HepG2 (cell line): ENCODE measurements at regions not wholly inside any gene's neighbourhood (a gene's known extent, or its start where the extent isn't known, plus 50 kb on each side); places are given as distances from the start of the nearest gene placed in this dataset.

Experiments used
- ATAC-seq: fragments of 200-7000 bp; cut with Tn5 transposase; 3 replicates; pipeline ENCODE4 v1.9.1; 2020; ENCODE audit warnings: mild to moderate bottlenecking, moderate library complexity
- BruUV-seq: library from RNA; stranded (reverse); fragments of 400-500 nt; replicated peaks from 2 replicates; lab custom pipeline; 2021; lab: Mats Ljungman, UMichigan
- CTCF ChIA-PET: fragments of 300-600 bp; formaldehyde crosslinking; extraction: SDS; loops from one replicate; lab custom pipeline; 2021; ENCODE audit warnings: low total read pairs, inconsistent platforms, low intra/inter-chr PET ratio; lab: Yijun Ruan, JAX
- POLR2A ChIA-PET: fragments of 350-600 bp; sonication (Branson Sonifier 250); formaldehyde crosslinking; loops from one replicate; lab custom pipeline; 2020; ENCODE audit warnings: antibody characterized with exemption, inconsistent platforms; lab: Yijun Ruan, JAX
- DNase-seq: peaks from one replicate; pipeline ENCODE4 v3.0.0-alpha.2; 2015; ENCODE audit warnings: low spot score
- FAIRE-seq: peaks from 3 replicates; lab custom pipeline; 2011; peaks lifted over from hg19 to GRCh38; lab: Jason Lieb, UNC
- H2AFZ ChIP-seq: one replicate; pipeline ENCODE4 v1.6.1; 2011; ENCODE audit warnings: low read length, inconsistent platforms
- H3K27ac ChIP-seq: fragments of 300-600 bp; 3 replicates; pipeline ENCODE4 v1.8.0; 2011; ENCODE audit warnings: mixed run types, mild to moderate bottlenecking, mixed read lengths, low read length, inconsistent platforms; ENCODE audit not compliant: insufficient read depth; ENCODE audit errors: extremely low read length
- H3K27me3 ChIP-seq, 2 experiments: fragments of 200-600 bp in 1 of 2; 2 replicates in 1 of 2; 3 replicates in 1 of 2; pipeline versions ENCODE4 v1.6.0 to v1.8.0; 2011; ENCODE audit warnings: low read length in 2 of 2, mild to moderate bottlenecking in 2 of 2, moderate library complexity in 2 of 2, inconsistent platforms in 1 of 2; ENCODE audit not compliant: insufficient read depth in 2 of 2, control insufficient read depth in 1 of 2
- H3K36me3 ChIP-seq, 2 experiments: fragments of 200-600 bp in 1 of 2; replicated peaks in 1 of 2; 2 replicates in 1 of 2; 3 replicates in 1 of 2; pipeline versions ENCODE4 v1.5.1 to v1.8.0; 2011; ENCODE audit warnings: low read length in 2 of 2, inconsistent platforms in 1 of 2; ENCODE audit not compliant: insufficient read depth in 2 of 2, control insufficient read depth in 1 of 2
- H3K4me1 ChIP-seq: 2 replicates; pipeline ENCODE4 v1.5.1; 2012; ENCODE audit warnings: low read length, inconsistent platforms; ENCODE audit not compliant: insufficient read depth
- H3K4me2 ChIP-seq: 2 replicates; pipeline ENCODE4 v1.6.0; 2011; ENCODE audit warnings: low read depth, low read length, inconsistent platforms
- H3K4me3 ChIP-seq, 3 experiments: fragments of 200-600 bp in 1 of 3; sonication (generic), shearing (Covaris generic) in 1 of 3; replicated peaks in 1 of 3; 2 replicates each; pipeline ENCODE4 v1.5.1; 2011 to 2016; ENCODE audit warnings: low read length in 3 of 3, inconsistent platforms in 2 of 3, low read depth in 2 of 3, mild to moderate bottlenecking in 2 of 3, control low read depth in 1 of 3, mixed read lengths in 1 of 3; ENCODE audit not compliant: insufficient read depth in 1 of 3
- H3K79me2 ChIP-seq: one replicate; pipeline ENCODE4 v1.6.1; 2011; ENCODE audit warnings: low read length, inconsistent platforms; ENCODE audit not compliant: insufficient read depth
- H3K9ac ChIP-seq: 2 replicates; pipeline ENCODE4 v1.6.0; 2011; ENCODE audit warnings: mild to moderate bottlenecking, low read depth, low read length, inconsistent platforms; ENCODE audit not compliant: insufficient read depth
- H3K9me3 ChIP-seq: 2 replicates; pipeline ENCODE4 v1.5.1; 2012; ENCODE audit warnings: mild to moderate bottlenecking, low read length
- H4K20me1 ChIP-seq: 2 replicates; pipeline ENCODE4 v1.6.0; 2011; ENCODE audit warnings: inconsistent platforms, mild to moderate bottlenecking, low read length, moderate library complexity; ENCODE audit not compliant: insufficient read depth
- CEBPZ ChIP-seq: IDR thresholded peaks from 2 replicates; pipeline ENCODE4 v1.6.1; 2012; ENCODE audit warnings: low read length, improper control_type of control experiment
- JUND ChIP-seq: sonication (generic); formaldehyde crosslinking; IDR thresholded peaks from 2 replicates; pipeline ENCODE4 v1.8.0; 2022; ENCODE audit warnings: mild to moderate bottlenecking, missing genetic modification reagents
- KLF16 ChIP-seq, 2 experiments: sonication (generic) in 1 of 2; formaldehyde crosslinking in 1 of 2; IDR thresholded peaks; 2 replicates each; pipeline versions ENCODE4 v1.6.1 to v1.8.0; 2016 to 2023; ENCODE audit warnings: missing genetic modification reagents in 2 of 2, missing compliant biosample characterization in 1 of 2
- PATZ1 ChIP-seq: sonication (generic); formaldehyde crosslinking; IDR thresholded peaks from 2 replicates; pipeline ENCODE4 v1.4.0; 2020; ENCODE audit warnings: missing genetic modification reagents
- SMAD1 ChIP-seq: sonication (generic); formaldehyde crosslinking; IDR thresholded peaks from 2 replicates; pipeline ENCODE4 v1.4.0; 2020; ENCODE audit warnings: missing genetic modification reagents, low read depth, mild to moderate bottlenecking, borderline replicate concordance
- TP53 ChIP-seq: sonication (generic); formaldehyde crosslinking; conservative IDR thresholded peaks from 2 replicates; pipeline ENCODE4 v1.4.0; 2020; ENCODE audit warnings: missing genetic modification reagents
- XBP1 ChIP-seq: sonication (generic); formaldehyde crosslinking; IDR thresholded peaks from 2 replicates; pipeline ENCODE4 v1.5.0; 2020; ENCODE audit warnings: missing genetic modification reagents
- ZBTB44 ChIP-seq: sonication (generic); formaldehyde crosslinking; IDR thresholded peaks from 2 replicates; pipeline ENCODE4 v1.4.0; 2020; ENCODE audit warnings: missing genetic modification reagents
- ZNF292 ChIP-seq: sonication (generic); formaldehyde crosslinking; IDR thresholded peaks from 2 replicates; pipeline ENCODE4 v1.8.1; 2022; ENCODE audit warnings: mild to moderate bottlenecking, low read depth, missing genetic modification reagents, borderline replicate concordance
- ZNF331 ChIP-seq: sonication (generic); formaldehyde crosslinking; IDR thresholded peaks from 2 replicates; pipeline ENCODE4 v1.4.0; 2020; ENCODE audit warnings: missing genetic modification reagents
- ZNF776 ChIP-seq: sonication (generic); formaldehyde crosslinking; IDR thresholded peaks from 2 replicates; pipeline ENCODE4 v1.4.0; 2020; ENCODE audit warnings: mild to moderate bottlenecking, missing genetic modification reagents
- ZSCAN31 ChIP-seq: sonication (generic); formaldehyde crosslinking; IDR thresholded peaks from 2 replicates; pipeline ENCODE4 v1.5.0; 2020; ENCODE audit warnings: low read depth, mild to moderate bottlenecking, missing genetic modification reagents
- WGBS: methylation state at CpG from one replicate; pipeline ENCODE4 v1.1.6; 2017; ENCODE audit warnings: low lambda C conversion rate; 5-methylcytosine and 5-hydroxymethylcytosine counted together
- in situ Hi-C: cut with HindIII; loops from 2 replicates; pipeline ENCODE4 v1.10.0; 2017; ENCODE audit warnings: low pct_unique_long_range_greater_than_20kb; ENCODE audit not compliant: extremely low pct_ligation_motif_present
- intact Hi-C: fragments of 100-400 bp; cut with micrococcal nuclease; formaldehyde crosslinking; loops from one replicate; pipeline ENCODE4 v1.10.0; 2022; ENCODE audit not compliant: unreplicated experiment
- TF ChIP-seq, protein P1 (sequence below): sonication (generic); formaldehyde crosslinking; conservative IDR thresholded peaks from 2 replicates; pipeline ENCODE4 v1.8.0; 2022; ENCODE audit warnings: low read depth, missing genetic modification reagents
- TF ChIP-seq, protein P2 (sequence below): sonication (generic); formaldehyde crosslinking; IDR thresholded peaks from 2 replicates; pipeline ENCODE4 v1.5.0; 2020; ENCODE audit warnings: missing genetic modification reagents

GRCh38 chr11:114988644-114989043 lies 310.3 kb downstream of the NXPE2 start (continued):
- TF ChIP-seq CEBPZ (no peak), KLF16 (CRISPR knock-in tag; IDR thresholded peaks at IDR 0.05) (no peak)
- TF ChIP-seq, protein P1, sequence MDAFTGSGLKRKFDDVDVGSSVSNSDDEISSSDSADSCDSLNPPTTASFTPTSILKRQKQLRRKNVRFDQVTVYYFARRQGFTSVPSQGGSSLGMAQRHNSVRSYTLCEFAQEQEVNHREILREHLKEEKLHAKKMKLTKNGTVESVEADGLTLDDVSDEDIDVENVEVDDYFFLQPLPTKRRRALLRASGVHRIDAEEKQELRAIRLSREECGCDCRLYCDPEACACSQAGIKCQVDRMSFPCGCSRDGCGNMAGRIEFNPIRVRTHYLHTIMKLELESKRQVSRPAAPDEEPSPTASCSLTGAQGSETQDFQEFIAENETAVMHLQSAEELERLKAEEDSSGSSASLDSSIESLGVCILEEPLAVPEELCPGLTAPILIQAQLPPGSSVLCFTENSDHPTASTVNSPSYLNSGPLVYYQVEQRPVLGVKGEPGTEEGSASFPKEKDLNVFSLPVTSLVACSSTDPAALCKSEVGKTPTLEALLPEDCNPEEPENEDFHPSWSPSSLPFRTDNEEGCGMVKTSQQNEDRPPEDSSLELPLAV (CRISPR knock-in tag): no peak

GRCh38 chr11:114989536-114989935 lies 311.2 kb downstream of the NXPE2 start:
- H3K9me3 ChIP-seq: no peaks in the 10 kb centered on the region
- WGBS: 24% methylated on average over 9 of the region's 9 CpGs
- H3K4me3 ChIP-seq: no peak overlapping the region
- no peak for FAIRE-seq
- in situ Hi-C loops: no loop called here
- no peak overlapping the region for H3K4me2 ChIP-seq
- no peak for ATAC-seq
- peaks cover 3 to 36% of the 10 kb centered on the region in 2 experiments; a peak in 4 of 5 replicates for H3K27me3 ChIP-seq
- H3K79me2 ChIP-seq: no peaks in the 10 kb centered on the region
- no peaks in the 10 kb centered on the region for H3K36me3 ChIP-seq
- BruUV-seq: no TSS peak
- H2AFZ ChIP-seq: no peak overlapping the region
- H3K27ac ChIP-seq: no peak overlapping the region
- POLR2A ChIA-PET: no interaction called here
- H4K20me1 ChIP-seq: no peaks in the 10 kb centered on the region
- intact Hi-C loops: no loop called here
- DNase-seq: no peak
- no peaks in the 10 kb centered on the region for H3K4me1 ChIP-seq
- H3K9ac ChIP-seq: no peak overlapping the region
- CTCF ChIA-PET: no interaction called here
- TF ChIP-seq ZNF331 (CRISPR knock-in tag) (no peak), PATZ1 (CRISPR knock-in tag) (no peak), ZNF292 (CRISPR knock-in tag) (no peak), XBP1 (CRISPR knock-in tag) (no peak), JUND (no peak), SMAD1 (CRISPR knock-in tag) (no peak), ZNF776 (CRISPR knock-in tag) (no peak), ZBTB44 (CRISPR knock-in tag) (no peak), TP53 (CRISPR knock-in tag) (no peak), ZSCAN31 (no peak)
- TF ChIP-seq, protein P2, sequence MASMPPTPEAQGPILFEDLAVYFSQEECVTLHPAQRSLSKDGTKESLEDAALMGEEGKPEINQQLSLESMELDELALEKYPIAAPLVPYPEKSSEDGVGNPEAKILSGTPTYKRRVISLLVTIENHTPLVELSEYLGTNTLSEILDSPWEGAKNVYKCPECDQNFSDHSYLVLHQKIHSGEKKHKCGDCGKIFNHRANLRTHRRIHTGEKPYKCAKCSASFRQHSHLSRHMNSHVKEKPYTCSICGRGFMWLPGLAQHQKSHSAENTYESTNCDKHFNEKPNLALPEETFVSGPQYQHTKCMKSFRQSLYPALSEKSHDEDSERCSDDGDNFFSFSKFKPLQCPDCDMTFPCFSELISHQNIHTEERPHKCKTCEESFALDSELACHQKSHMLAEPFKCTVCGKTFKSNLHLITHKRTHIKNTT (CRISPR knock-in tag): no peak
